ENCODE measurements at regions not wholly inside any gene's neighbourhood (a gene's known extent, or its start where the extent isn't known, plus 50 kb on each side); places are given as distances from the start of the nearest gene placed in this dataset.

- DNase-seq: peak; percentile 12
Measured at GRCh38 chr6:75546381-75546780, 52.8 kb upstream of the FILIP1 start.

- DNase-seq: no peak
Measured at GRCh38 chr6:75550544-75551167, 51.0 kb upstream of the SENP6 start.

GRCh38 chr6:75551367-75551952, 50.2 kb upstream of the SENP6 start:
- no peak for DNase-seq

Data from hematopoietic multipotent progenitor cell treated with erythropoietin and hydrocortisone succinate and interleukin-3 and kit ligand, for 6 days (in vitro differentiated cells).